Glutamatergic neuron (in vitro differentiated cells): ENCODE measurements at regions not wholly inside any gene's neighbourhood (a gene's known extent, or its start where the extent isn't known, plus 50 kb on each side); places are given as distances from the start of the nearest gene placed in this dataset.

Source experiments
- DNase-seq: peaks from one replicate; pipeline ENCODE4 v3.0.0; 2022
- H3K27ac Mint-ChIP-seq: one replicate; pipeline ENCODE4 v1.8.0; 2020; ENCODE audit warnings: mild to moderate bottlenecking, mixed read lengths, inconsistent platforms; ENCODE audit not compliant: unreplicated experiment
- H3K27me3 Mint-ChIP-seq: one replicate; pipeline ENCODE4 v1.8.0; 2020; ENCODE audit warnings: mild to moderate bottlenecking, moderate library complexity, mixed read lengths, inconsistent platforms; ENCODE audit not compliant: unreplicated experiment
- H3K36me3 Mint-ChIP-seq: one replicate; pipeline ENCODE4 v1.8.0; 2020; ENCODE audit warnings: mild to moderate bottlenecking, mixed read lengths, inconsistent platforms; ENCODE audit not compliant: unreplicated experiment
- H3K4me1 Mint-ChIP-seq: one replicate; pipeline ENCODE4 v1.8.0; 2020; ENCODE audit warnings: mild to moderate bottlenecking, low read depth, mixed read lengths, inconsistent platforms; ENCODE audit not compliant: unreplicated experiment
- H3K4me3 Mint-ChIP-seq: one replicate; pipeline ENCODE4 v1.8.0; 2020; ENCODE audit warnings: mild to moderate bottlenecking, mixed read lengths, inconsistent platforms; ENCODE audit not compliant: unreplicated experiment
- H3K9me3 Mint-ChIP-seq: one replicate; pipeline ENCODE4 v1.8.0; 2020; ENCODE audit warnings: mild to moderate bottlenecking, moderate library complexity, mixed read lengths, inconsistent platforms; ENCODE audit not compliant: unreplicated experiment
- CTCF ChIP-seq: fragments of 200-600 bp; sonication (generic); IDR thresholded peaks from one replicate; pipeline ENCODE4 v1.5.0; 2021; ENCODE audit not compliant: partially characterized antibody, unreplicated experiment

DNA sequence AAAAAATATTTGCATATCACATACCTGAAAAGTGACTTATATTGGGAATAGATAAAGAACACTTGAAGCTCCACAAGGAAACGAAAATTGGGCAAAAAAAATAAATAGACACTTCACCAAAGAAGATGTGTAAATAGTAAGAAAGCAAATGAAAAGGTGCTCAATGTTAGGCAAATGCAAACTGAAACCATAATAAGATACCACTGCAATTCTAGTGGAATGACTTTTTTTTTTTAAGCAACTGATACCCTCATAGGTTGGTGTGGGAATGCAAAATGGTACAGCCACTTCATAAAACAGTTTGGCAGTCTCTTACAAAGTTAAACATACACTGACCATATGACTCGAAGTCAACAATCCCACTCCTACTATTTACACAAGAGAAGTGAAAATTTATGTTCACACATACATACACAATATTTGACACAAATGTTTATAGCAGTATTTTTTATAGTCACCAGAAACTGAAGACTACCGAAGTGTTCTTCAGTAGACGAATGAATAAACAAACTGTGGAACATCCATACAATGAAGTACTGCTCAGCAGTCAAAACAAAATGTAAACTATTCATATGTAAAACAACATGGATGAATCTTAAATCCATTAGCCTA lies 176.3 kb downstream of the ZMAT3 start:
- no peak for DNase-seq
- Mint-ChIP-seq H3K27me3 (no peaks in the 10 kb centered on the region), H3K4me3 (no peak overlapping the region), H3K27ac (no peak overlapping the region), H3K36me3 (no peaks in the 10 kb centered on the region), H3K4me1 (peaks cover 2% of the 10 kb centered on the region), H3K9me3 (no peaks in the 10 kb centered on the region)
- TF ChIP-seq CTCF: no peak
